ENCODE measurements at regions not wholly inside any gene's neighbourhood (a gene's known extent, or its start where the extent isn't known, plus 50 kb on each side); places are given as distances from the start of the nearest gene placed in this dataset.

- no peaks in the 10 kb centered on the region for H3K4me1 ChIP-seq
- DNase-seq, result no peak
- no peak overlapping the region for H3K27ac ChIP-seq
- 69 to 70% methylated on average over 3 of the region's 3 CpGs for WGBS, 2 donors
- no peaks in the 10 kb centered on the region for H3K27me3 ChIP-seq
- no peaks in the 10 kb centered on the region for H3K36me3 ChIP-seq
- TF ChIP-seq CTCF (IDR thresholded peaks at IDR 0.05), result no peak
- no peak for ATAC-seq
- H3K4me3 ChIP-seq, result no peak overlapping the region
- H3K9me3 ChIP-seq, result peaks cover 0 to 13% (median 2%) of the 10 kb centered on the region in 11 donors
- intact Hi-C loops (cut with DNase I), result no loop called here
Measured at GRCh38 chr14:38385836-38386235, 129.9 kb upstream of the CLEC14A start.

GRCh38 chr14:38385343-38385742, 129.4 kb upstream of the CLEC14A start:
- 82 to 84% methylated on average over 5 of the region's 5 CpGs for WGBS, 2 donors
- no peaks in the 10 kb centered on the region for H3K36me3 ChIP-seq
- TF ChIP-seq CTCF (IDR thresholded peaks at IDR 0.05), result no peak
- H3K27me3 ChIP-seq, result no peaks in the 10 kb centered on the region
- intact Hi-C loops (cut with DNase I), result no loop called here
- no peak overlapping the region for H3K27ac ChIP-seq
- no peak overlapping the region for H3K4me3 ChIP-seq
- ATAC-seq (no peak), DNase-seq (no peak)
- H3K4me1 ChIP-seq, result no peaks in the 10 kb centered on the region
- peaks cover 0 to 18% (median 4%) of the 10 kb centered on the region in 11 donors for H3K9me3 ChIP-seq

GRCh38 chr14:38384741-38385140, 128.8 kb upstream of the CLEC14A start:
- Histone ChIP-seq H3K4me3 (no peak overlapping the region), H3K36me3 (no peaks in the 10 kb centered on the region), H3K4me1 (no peaks in the 10 kb centered on the region), H3K9me3 (peaks cover 0 to 18% (median 4%) of the 10 kb centered on the region in 11 donors), H3K27me3 (no peaks in the 10 kb centered on the region), H3K27ac (no peak overlapping the region)
- intact Hi-C loops (cut with DNase I), result no loop called here
- ATAC-seq, result no peak
- no peak for DNase-seq
- WGBS, 2 donors, result 86 to 92% methylated on average over 1 of the region's 1 CpG
- no peak for TF ChIP-seq CTCF (IDR thresholded peaks at IDR 0.05)

GRCh38 chr14:38367922-38368321, 112.0 kb upstream of the CLEC14A start:
- Histone ChIP-seq H3K9me3 (no peaks in the 10 kb centered on the region), H3K27ac (peak overlapping the region in 8 of 10 donors; percentile 23 to 74 (median 42)), H3K4me3 (no peak overlapping the region), H3K27me3 (no peaks in the 10 kb centered on the region), H3K4me1 (peaks cover 0 to 40% (median 7%) of the 10 kb centered on the region in 9 donors), H3K36me3 (no peaks in the 10 kb centered on the region)
- intact Hi-C loops (cut with DNase I), result loop anchor here in 3 of 10 donors (5.0 to 10.0 kb wide), 4 partner anchors 113 to 627 kb away; partner anchors contain the start of gene CLEC14A (in 1 of the 3)
- TF ChIP-seq CTCF (IDR thresholded peaks at IDR 0.05), result peak in 4 of 9 donors; percentile 23 to 49 (median 36)
- peak in 1 of 2 donors; percentile 19 for DNase-seq
- peak; percentile 72 to 95 (median 89) for ATAC-seq
- WGBS, 2 donors, result 43 to 49% methylated on average over 4 of the region's 4 CpGs

Data from heart right ventricle (tissue), 16 donors.